K562 (cell line): ENCODE measurements at regions not wholly inside any gene's neighbourhood (a gene's known extent, or its start where the extent isn't known, plus 50 kb on each side); places are given as distances from the start of the nearest gene placed in this dataset. TPM values are rescaled to one million over a fixed set of nuclear protein-coding genes. Genes with fewer than 3 reads are reported as not detected.

Experiments
- small RNA-seq: library from RNA; depleted of rRNA; stranded (forward); fragments of <200 nt; gene quantifications from one replicate; pipeline ENCODE3, GENCODE V24; 2014

Small RNAs in the stretch of these regions (small RNA-seq; reads per million reads assigned to genes)
- gene PPIAP63 (not detected), gene RF00592 (not detected)
